Mesothelial cell of epicardium (in vitro differentiated cells): ENCODE measurements at regions not wholly inside any gene's neighbourhood (a gene's known extent, or its start where the extent isn't known, plus 50 kb on each side); places are given as distances from the start of the nearest gene placed in this dataset.

ENCODE experiments used
- DNase-seq, 2 experiments: peaks; one replicate each; pipeline ENCODE4 v3.0.0; 2021; ENCODE audit warnings: low spot score in 2 of 2; ENCODE audit not compliant: unreplicated experiment in 2 of 2
- H3K27ac Mint-ChIP-seq: 2 replicates; pipeline ENCODE4 v1.8.0; 2021; ENCODE audit warnings: mixed read lengths
- H3K27me3 Mint-ChIP-seq: 2 replicates; pipeline ENCODE4 v1.8.0; 2021; ENCODE audit warnings: low read depth, mixed read lengths
- H3K36me3 Mint-ChIP-seq: 2 replicates; pipeline ENCODE4 v1.8.0; 2021; ENCODE audit warnings: mixed read lengths
- H3K4me1 Mint-ChIP-seq: 2 replicates; pipeline ENCODE4 v1.8.0; 2021; ENCODE audit warnings: mixed read lengths
- H3K4me3 Mint-ChIP-seq: 2 replicates; pipeline ENCODE4 v1.8.0; 2021; ENCODE audit warnings: mild to moderate bottlenecking, moderate library complexity, mixed read lengths
- H3K9me3 Mint-ChIP-seq: 2 replicates; pipeline ENCODE4 v1.8.0; 2021; ENCODE audit warnings: mixed read lengths
- CTCF ChIP-seq: fragments of 200-600 bp; sonication (generic); IDR thresholded peaks from one replicate; pipeline ENCODE4 v1.5.0; 2021; ENCODE audit warnings: antibody characterized with exemption; ENCODE audit not compliant: unreplicated experiment

GRCh38 chr4:171667906-171668305 lies 145.3 kb upstream of the GALNTL6 start:
- TF ChIP-seq CTCF = no peak
- Mint-ChIP-seq H3K27ac (no peak overlapping the region), H3K36me3 (no peaks in the 10 kb centered on the region), H3K4me1 (no peaks in the 10 kb centered on the region), H3K9me3 (no peaks in the 10 kb centered on the region), H3K27me3 (no peaks in the 10 kb centered on the region), H3K4me3 (no peak overlapping the region)
- DNase-seq = no peak

GRCh38 chr4:171651071-171651470 lies 162.1 kb upstream of the GALNTL6 start:
- Mint-ChIP-seq H3K9me3 (peaks cover 9% of the 10 kb centered on the region), H3K27ac (no peak overlapping the region), H3K4me3 (no peak overlapping the region), H3K27me3 (no peaks in the 10 kb centered on the region), H3K36me3 (no peaks in the 10 kb centered on the region), H3K4me1 (peaks cover 7% of the 10 kb centered on the region)
- no peak for TF ChIP-seq CTCF
- no peak for DNase-seq

- no peak for DNase-seq
- Mint-ChIP-seq H3K9me3 (peaks cover 9% of the 10 kb centered on the region), H3K4me1 (peaks cover 9% of the 10 kb centered on the region), H3K27me3 (no peaks in the 10 kb centered on the region), H3K36me3 (no peaks in the 10 kb centered on the region), H3K27ac (no peak overlapping the region), H3K4me3 (no peak overlapping the region)
- TF ChIP-seq CTCF = no peak
Observed at GRCh38 chr4:171650543-171650942, 162.7 kb upstream of the GALNTL6 start.

- H3K27me3 Mint-ChIP-seq = no peaks in the 10 kb centered on the region
- no peak for TF ChIP-seq CTCF
- no peak overlapping the region for H3K4me3 Mint-ChIP-seq
- H3K4me1 Mint-ChIP-seq = peaks cover 14% of the 10 kb centered on the region
- no peak for DNase-seq
- peak overlapping the region; percentile 34 for H3K27ac Mint-ChIP-seq
- peaks cover 9% of the 10 kb centered on the region for H3K9me3 Mint-ChIP-seq
- H3K36me3 Mint-ChIP-seq = no peaks in the 10 kb centered on the region
Observed at GRCh38 chr4:171648926-171649325, 164.3 kb upstream of the GALNTL6 start.

- Mint-ChIP-seq H3K4me1 (peaks cover 14% of the 10 kb centered on the region), H3K36me3 (no peaks in the 10 kb centered on the region), H3K27ac (no peak overlapping the region), H3K4me3 (no peak overlapping the region), H3K27me3 (no peaks in the 10 kb centered on the region), H3K9me3 (peaks cover 4% of the 10 kb centered on the region)
- no peak for DNase-seq
- TF ChIP-seq CTCF = no peak
Observed at GRCh38 chr4:171646984-171647383, 166.2 kb upstream of the GALNTL6 start.

- Mint-ChIP-seq H3K4me1 (peaks cover 21% of the 10 kb centered on the region), H3K27ac (no peak overlapping the region), H3K4me3 (no peak overlapping the region), H3K9me3 (no peaks in the 10 kb centered on the region), H3K36me3 (no peaks in the 10 kb centered on the region), H3K27me3 (no peaks in the 10 kb centered on the region)
- DNase-seq = no peak
- no peak for TF ChIP-seq CTCF
Observed at GRCh38 chr4:171644430-171645057, 168.7 kb upstream of the GALNTL6 start.
